ENCODE measurements at regions not wholly inside any gene's neighbourhood (a gene's known extent, or its start where the extent isn't known, plus 50 kb on each side); places are given as distances from the start of the nearest gene placed in this dataset.

- no peak for DNase-seq
Measured at GRCh38 chr7:21030237-21030871, 243.7 kb upstream of the SP8 start.

DNA sequence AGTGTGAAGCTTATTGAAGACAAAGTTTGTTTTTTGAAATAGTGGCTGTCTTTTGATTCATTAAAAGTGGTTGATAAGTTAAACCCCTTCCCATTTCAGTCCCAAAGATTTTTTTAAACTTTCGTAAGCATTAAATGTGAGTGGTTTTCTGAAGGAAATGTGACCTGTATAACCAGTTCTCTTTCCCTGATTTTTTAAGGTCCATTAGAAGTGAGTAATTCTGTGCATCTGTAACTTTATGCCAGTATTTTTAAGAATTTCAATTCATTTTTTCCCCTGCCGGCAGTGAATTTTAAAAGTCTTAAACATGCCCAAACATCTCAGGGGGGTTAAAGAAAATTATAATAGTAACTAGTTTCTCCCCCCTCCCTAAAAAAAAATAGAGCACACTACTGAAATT is 254.6 kb upstream of the SP8 start:
- DNase-seq = no peak

DNA sequence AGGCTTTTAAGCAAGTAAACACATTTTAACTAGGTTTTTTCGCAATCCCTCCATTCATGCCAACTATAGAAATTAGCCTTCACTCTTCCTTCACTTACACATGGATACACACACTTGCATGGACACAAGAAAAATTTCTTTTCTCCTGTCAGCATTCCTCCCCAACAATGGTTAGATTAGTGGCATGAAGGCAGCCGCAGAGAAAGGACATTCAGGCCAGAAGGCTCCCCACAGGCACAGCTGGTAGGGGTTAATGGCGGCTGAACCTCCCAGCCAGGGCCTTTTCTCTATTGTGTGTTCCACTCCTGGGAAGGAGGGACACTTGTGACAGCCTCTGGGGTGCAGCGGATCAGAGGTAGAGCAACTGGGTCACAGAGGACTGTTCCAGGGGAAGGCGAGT is 255.0 kb upstream of the SP8 start:
- DNase-seq = no peak

- DNase-seq = no peak
Measured at GRCh38 chr7:21044384-21044783, 257.7 kb upstream of the SP8 start.

- no peak for DNase-seq
Measured at GRCh38 chr7:21044913-21045568, 258.4 kb upstream of the SP8 start.

DNA sequence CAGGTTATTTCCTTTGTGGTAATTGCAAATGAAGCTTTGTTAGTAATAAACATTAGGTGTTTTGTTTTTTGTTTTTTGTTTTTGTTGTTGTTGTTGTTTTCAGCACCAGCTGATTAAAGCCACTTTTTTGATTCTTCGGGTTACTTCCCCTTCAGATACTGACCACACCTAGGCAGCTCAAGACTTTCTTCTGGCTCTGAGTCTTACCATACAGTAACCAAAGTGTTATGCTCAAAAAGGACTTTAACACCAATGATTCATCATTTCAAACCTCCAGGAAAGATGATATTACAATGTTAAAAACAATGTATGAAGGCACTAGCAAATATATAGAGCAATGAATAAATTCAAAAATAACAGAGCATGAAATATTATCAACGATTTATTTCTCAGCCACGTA is 265.2 kb upstream of the SP8 start:
- no peak for DNase-seq

DNA sequence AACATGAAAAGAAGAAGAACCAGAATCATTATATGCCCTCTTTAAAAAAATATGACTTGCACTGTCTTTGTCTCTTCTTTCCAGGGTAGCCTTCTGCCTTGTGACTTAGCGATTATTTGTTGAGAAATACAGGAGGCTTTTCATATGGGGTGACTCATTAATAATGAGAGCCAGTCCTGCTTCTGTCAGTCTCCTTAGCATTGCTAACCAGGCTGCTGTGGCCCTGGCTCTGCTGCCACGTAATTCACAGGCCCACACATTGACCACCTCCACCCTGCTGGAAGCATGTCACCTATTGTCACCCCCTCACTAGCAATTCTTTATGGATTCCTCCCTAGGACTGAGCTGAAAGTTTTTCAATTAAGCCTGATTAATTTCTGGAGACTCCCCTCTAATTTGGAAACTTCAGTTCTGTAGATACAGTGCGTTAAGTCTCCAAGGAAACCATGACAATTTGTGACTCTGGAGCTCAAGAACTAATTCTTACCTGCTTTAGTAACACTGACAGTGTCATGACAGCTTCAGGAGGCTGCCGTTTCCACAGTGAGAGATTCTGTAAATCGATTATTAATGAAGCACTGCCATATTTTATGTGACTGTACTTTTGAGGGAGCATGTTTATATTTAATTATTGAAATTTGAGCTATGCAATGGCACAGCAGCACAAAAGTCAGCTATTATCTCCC is 267.9 kb upstream of the SP8 start:
- no peak for DNase-seq

GRCh38 chr7:21059069-21059468 is 272.4 kb upstream of the SP8 start:
- no peak for DNase-seq

- no peak for DNase-seq
Measured at GRCh38 chr7:21063106-21063505, 276.4 kb upstream of the SP8 start.

DNA sequence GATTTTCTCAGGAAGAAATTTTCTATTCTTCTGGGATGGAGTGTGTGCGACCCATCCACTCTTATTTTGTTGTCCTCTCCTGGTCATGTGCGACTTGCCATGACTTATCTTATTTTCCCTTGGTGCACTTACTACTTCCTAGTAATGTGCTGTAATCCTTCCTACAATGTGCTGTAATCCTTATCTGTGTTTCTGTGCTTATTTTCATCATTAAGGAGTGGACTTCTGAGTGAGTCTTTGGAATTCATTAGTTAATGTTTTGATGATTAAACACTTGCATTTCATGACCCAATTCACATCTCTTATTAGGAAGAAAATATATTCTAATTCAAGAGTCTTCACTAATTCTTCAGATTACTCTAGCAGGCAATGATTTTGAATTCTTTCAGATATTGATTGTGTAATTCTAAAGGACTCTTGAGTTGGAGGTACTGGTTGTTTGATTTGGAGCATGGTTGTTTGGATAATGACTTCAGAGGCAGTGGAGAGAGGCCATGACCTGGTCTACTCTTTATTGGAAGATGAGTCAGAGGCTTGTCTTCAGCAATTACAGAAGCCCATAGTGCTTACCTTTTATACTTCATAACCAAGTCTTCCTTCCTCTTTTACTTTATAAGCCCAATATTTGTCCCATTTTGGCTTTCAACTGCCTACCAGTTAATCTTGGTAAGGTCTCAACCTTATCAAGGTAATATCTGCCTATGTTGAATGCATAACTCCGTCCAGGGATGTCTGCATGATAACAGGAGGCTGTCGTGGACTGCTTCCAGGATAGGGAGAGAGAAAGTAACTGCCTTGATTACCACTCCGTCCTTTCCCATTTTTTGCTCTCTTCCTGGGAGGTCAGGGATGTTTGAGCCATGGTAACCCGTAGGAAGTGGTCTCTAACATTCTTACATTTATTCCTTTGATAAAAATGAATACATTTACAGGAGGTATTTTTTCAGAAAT is 278.3 kb upstream of the SP8 start:
- DNase-seq = no peak

GRCh38 chr7:21066221-21066620 is 279.5 kb upstream of the SP8 start:
- no peak for DNase-seq

DNA sequence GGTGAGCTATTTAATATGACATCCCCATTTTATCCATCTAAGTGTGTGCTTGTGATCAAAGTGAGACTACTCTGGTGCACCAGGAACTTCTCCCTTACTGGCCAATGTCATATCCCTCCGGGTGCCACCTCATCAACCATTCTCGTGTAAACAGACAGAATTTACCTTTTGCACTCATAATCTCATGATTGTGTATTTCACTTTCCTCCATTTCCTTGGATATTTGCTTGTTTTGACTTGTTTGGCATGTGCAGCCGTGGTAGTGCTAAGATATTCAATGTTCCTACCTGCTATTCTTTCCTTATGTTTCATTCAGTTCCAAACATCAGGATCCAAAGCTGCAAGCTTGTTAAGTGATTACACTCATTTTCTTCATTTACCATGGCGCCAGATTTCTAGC is 280.5 kb upstream of the SP8 start:
- no peak for DNase-seq

GRCh38 chr7:21070571-21071090 is 283.9 kb upstream of the SP8 start:
- DNase-seq = no peak

DNA sequence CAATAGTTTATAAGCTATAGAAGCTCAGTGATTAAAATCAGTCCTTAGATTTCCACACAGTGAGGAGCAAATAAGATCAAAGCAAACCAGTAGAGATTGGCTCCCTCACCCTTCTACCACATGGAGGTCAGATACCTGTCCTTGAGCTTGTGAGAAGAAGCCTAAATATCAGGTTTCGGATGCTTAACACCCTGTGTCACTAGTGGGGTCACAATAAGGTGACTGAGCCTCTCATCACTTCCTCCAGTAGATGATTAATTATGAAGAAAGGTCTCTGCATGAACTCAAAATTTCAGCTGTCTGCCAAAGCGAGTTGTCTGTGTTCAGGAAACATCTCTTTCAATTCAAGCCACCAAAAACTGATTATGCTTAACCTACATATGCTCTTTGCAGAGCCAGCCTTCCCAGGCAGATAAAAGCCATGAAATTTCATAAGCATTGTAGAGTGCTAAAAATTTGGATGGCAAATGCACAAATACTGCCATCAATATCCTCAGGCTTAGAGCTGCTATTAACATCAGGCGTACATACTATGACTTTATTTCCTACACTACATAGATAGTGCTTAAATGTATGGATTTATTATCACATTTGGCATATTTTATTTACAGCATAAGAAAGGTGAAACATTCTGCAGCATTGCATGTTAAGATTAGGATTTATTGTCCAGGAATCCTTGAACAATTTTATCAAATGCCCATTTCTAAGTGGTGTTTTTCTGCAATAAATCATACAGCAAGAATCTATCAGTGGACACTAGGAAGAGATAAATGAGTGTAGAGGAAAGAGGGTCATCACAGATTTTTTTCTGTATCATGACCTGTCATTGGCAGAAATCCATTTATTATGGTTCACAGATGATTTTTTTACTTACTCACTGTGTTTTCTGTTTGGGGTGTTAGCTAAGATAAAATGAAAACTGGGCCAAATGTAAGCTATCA is 285.1 kb upstream of the SP8 start:
- DNase-seq = no peak

DNA sequence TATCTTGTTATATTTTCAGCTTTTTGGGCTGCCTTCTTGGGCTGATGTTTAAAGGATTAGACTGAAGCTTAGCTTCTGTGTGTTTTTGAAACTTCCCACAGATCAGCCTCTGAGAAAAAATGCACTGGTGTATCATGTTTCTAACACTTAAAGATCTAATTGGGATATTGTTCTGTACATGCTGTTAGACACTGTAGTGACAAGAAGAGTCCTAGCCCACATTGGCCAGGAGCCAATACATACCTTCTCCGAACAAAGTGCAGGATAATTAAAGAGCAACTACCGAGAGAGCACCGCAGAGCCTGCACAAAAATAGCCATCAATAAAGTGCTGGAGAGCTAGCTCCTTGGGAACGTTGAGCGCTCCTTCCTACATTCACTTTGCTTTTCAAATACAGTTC is 289.4 kb upstream of the SP8 start:
- DNase-seq = no peak

DNA sequence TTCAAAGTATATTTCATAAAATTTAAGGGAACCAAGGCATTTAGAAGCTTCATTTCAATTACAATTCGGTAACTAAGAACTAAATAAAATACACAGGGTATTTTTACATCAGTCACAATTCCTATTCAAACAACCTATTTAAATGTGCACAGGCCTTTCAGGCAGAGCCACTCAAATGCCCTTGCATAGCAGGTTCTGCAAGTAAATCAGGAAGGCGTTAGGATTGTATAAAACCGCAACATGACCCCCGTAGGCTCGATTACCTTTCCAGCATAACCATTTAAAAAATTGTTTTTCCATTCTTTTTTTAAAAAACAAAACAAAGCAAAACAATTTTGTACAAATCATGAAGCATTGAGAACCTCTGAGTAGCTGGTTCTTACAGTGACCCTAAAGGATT is 289.9 kb upstream of the SP8 start:
- DNase-seq = no peak

- DNase-seq = no peak
Measured at GRCh38 chr7:21077602-21078001, 290.9 kb upstream of the SP8 start.

DNA sequence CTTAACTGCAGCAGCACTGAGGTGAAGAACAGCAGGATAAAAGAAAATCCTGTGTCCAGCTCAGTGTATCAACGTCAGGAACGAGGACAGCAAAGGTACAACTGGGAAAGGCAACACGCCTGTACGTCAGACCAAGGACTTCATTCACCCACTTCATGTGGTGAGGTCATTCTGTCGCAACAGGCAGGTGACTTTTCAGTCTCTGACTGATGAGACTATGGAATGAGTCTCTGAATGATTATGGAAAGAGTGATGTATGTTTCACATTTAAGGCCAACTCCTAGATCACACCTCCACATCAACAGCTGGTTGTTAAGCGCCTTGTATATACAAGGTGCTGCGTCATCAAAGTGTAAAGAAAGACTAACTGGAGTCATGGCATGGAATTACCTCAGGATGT is 297.6 kb upstream of the SP8 start:
- no peak for DNase-seq

DNA sequence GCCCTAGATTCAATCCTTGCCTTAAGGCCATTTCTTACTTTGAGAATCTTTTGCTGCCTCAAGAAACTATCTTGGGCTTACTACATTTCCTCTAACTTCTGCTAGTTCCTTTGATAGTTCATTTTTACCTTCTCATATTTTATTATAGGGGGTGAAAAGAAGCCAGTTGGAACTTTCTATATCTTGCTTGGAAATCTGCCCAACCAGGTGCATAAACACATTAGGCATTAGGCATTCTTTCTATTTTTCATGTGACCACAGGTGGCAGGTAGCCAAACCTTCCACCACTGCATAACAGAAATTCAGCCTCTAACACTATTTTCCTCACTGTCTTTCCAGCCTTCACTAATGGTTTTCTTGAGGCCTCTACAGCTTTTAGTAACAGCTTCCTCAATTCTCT is 300.0 kb upstream of the SP8 start:
- no peak for DNase-seq

- DNase-seq = no peak
Measured at GRCh38 chr7:21089653-21090052, 303.0 kb upstream of the SP8 start.
